H1 (cell line): ENCODE measurements at regions not wholly inside any gene's neighbourhood (a gene's known extent, or its start where the extent isn't known, plus 50 kb on each side); places are given as distances from the start of the nearest gene placed in this dataset.
A peak's percentile ranks its signal among the peaks of the same experiment; 100 is the strongest.

Experiments used
- CTCF ChIA-PET: fragments of 300-600 bp; sonication (Branson Sonifier 250); formaldehyde crosslinking; loops from one replicate; lab custom pipeline; 2021; ENCODE audit not compliant: partially characterized antibody; lab: Charles Lee
- POLR2A ChIA-PET: fragments of 300-600 bp; sonication (Branson Sonifier 250); formaldehyde crosslinking; loops from one replicate; lab custom pipeline; 2021; ENCODE audit warnings: inconsistent platforms; ENCODE audit not compliant: partially characterized antibody; lab: Charles Lee
- DNase-seq, 2 experiments: peaks; one replicate each; pipeline versions ENCODE4 v3.0.0 to v3.0.0-alpha.2; 2010 to 2022; ENCODE audit warnings: low spot score in 2 of 2, low read depth in 1 of 2, mixed read lengths in 1 of 2
- FAIRE-seq: peaks from 2 replicates; lab custom pipeline; 2011; peaks lifted over from hg19 to GRCh38; lab: Jason Lieb, UNC
- H2AFZ ChIP-seq: 2 replicates; pipeline ENCODE4 v1.8.1; 2012; ENCODE audit warnings: low read length, inconsistent platforms
- H2AK5ac ChIP-seq: 2 replicates; pipeline ENCODE4 v1.6.1; 2013; ENCODE audit warnings: low read depth, low read length
- H2BK120ac ChIP-seq: replicated peaks from 2 replicates; pipeline ENCODE3; 2013; ENCODE audit warnings: low read depth, low read length, inconsistent platforms
- H2BK12ac ChIP-seq: 2 replicates; pipeline ENCODE4 v1.6.1; 2013; ENCODE audit warnings: low read depth, low read length
- H2BK15ac ChIP-seq: 2 replicates; pipeline ENCODE4 v1.6.1; 2013; ENCODE audit warnings: low read length
- H2BK20ac ChIP-seq: 2 replicates; pipeline ENCODE4 v1.6.1; 2013; ENCODE audit warnings: low read length
- H2BK5ac ChIP-seq: 2 replicates; pipeline ENCODE4 v1.6.1; 2013; ENCODE audit warnings: low read depth, low read length
- H3K14ac ChIP-seq: 2 replicates; pipeline ENCODE4 v1.6.1; 2013; ENCODE audit warnings: inconsistent platforms; ENCODE audit not compliant: insufficient read length
- H3K18ac ChIP-seq: 2 replicates; pipeline ENCODE4 v1.6.1; 2013; ENCODE audit warnings: low read length; ENCODE audit errors: extremely low read depth
- H3K23ac ChIP-seq: 2 replicates; pipeline ENCODE4 v1.6.1; 2013; ENCODE audit warnings: inconsistent platforms; ENCODE audit not compliant: insufficient read length
- H3K23me2 ChIP-seq: 2 replicates; pipeline ENCODE4 v1.6.1; 2013; ENCODE audit warnings: low read depth, low read length
- H3K27ac ChIP-seq: 2 replicates; pipeline ENCODE4 v1.6.1; 2011; ENCODE audit warnings: low read depth, low read length, inconsistent platforms
- H3K27me3 ChIP-seq, 4 experiments: replicated peaks in 1 of 4; 1 replicate in 1 of 4; 2 replicates in 3 of 4; pipeline versions ENCODE4 v1.6.1 to v1.8.1; 2011 to 2013; ENCODE audit warnings: low read length in 3 of 4, mild to moderate bottlenecking in 3 of 4, inconsistent platforms in 2 of 4, mixed read lengths in 2 of 4, moderate library complexity in 1 of 4; ENCODE audit not compliant: control insufficient read depth in 3 of 4, insufficient read depth in 3 of 4; ENCODE audit errors: extremely low read depth in 1 of 4
- H3K36me3 ChIP-seq, 4 experiments: 2 replicates each; pipeline versions ENCODE4 v1.6.1 to v1.8.1; 2011 to 2013; ENCODE audit warnings: mild to moderate bottlenecking in 4 of 4, low read length in 3 of 4, moderate library complexity in 2 of 4, control low read depth in 1 of 4, inconsistent platforms in 1 of 4; ENCODE audit not compliant: insufficient read depth in 4 of 4, control insufficient read depth in 2 of 4
- H3K4ac ChIP-seq: replicated peaks from 2 replicates; pipeline ENCODE3; 2013; ENCODE audit warnings: low read length, low read depth, mixed read lengths, inconsistent platforms; ENCODE audit not compliant: insufficient read length
- H3K4me1 ChIP-seq, 4 experiments: replicated peaks in 1 of 4; 1 replicate in 1 of 4; 2 replicates in 3 of 4; pipeline versions ENCODE4 v1.6.1 to v1.8.1; 2011 to 2013; ENCODE audit warnings: low read length in 3 of 4, inconsistent platforms in 2 of 4, mixed read lengths in 1 of 4; ENCODE audit not compliant: insufficient read depth in 4 of 4, control insufficient read depth in 3 of 4
- H3K4me2 ChIP-seq, 2 experiments: 2 replicates each; pipeline versions ENCODE4 v1.6.1 to v1.8.1; 2011 to 2013; ENCODE audit warnings: low read depth in 2 of 2, low read length in 2 of 2, control low read depth in 1 of 2, inconsistent platforms in 1 of 2, mild to moderate bottlenecking in 1 of 2; ENCODE audit not compliant: insufficient read depth in 1 of 2
- H3K4me3 ChIP-seq, 4 experiments: fragments of 200-600, 300-600 bp in 1 of 4; sonication (generic), shearing (Covaris generic), sonication (Bioruptor Twin) in 1 of 4; 2 replicates each; pipeline versions ENCODE4 v1.5.1 to v1.8.1; 2011 to 2016; ENCODE audit warnings: low read length in 4 of 4, low read depth in 3 of 4, control low read depth in 2 of 4, inconsistent platforms in 2 of 4, mild to moderate bottlenecking in 2 of 4, mixed read lengths in 1 of 4, moderate library complexity in 1 of 4; ENCODE audit not compliant: insufficient read depth in 2 of 4; ENCODE audit errors: extremely low read depth in 1 of 4
- H3K56ac ChIP-seq: replicated peaks from 2 replicates; pipeline ENCODE3; 2013; ENCODE audit warnings: low read depth, mild to moderate bottlenecking, mixed read lengths, low read length, inconsistent platforms; ENCODE audit not compliant: insufficient read length
- H3K79me1 ChIP-seq: 2 replicates; pipeline ENCODE4 v1.6.1; 2013; ENCODE audit warnings: low read depth, low read length, control low read depth
- H3K79me2 ChIP-seq, 2 experiments: 2 replicates each; pipeline versions ENCODE4 v1.6.1 to v1.8.1; 2012 to 2013; ENCODE audit warnings: low read length in 2 of 2, mild to moderate bottlenecking in 2 of 2, inconsistent platforms in 1 of 2; ENCODE audit not compliant: insufficient read depth in 2 of 2, control insufficient read depth in 1 of 2
- H3K9ac ChIP-seq, 4 experiments: replicated peaks in 1 of 4; 1 replicate in 1 of 4; 2 replicates in 3 of 4; pipeline versions ENCODE4 v1.6.1 to v1.8.1; 2011 to 2013; ENCODE audit warnings: low read depth in 3 of 4, low read length in 3 of 4, control low read depth in 2 of 4, mild to moderate bottlenecking in 2 of 4, moderate library complexity in 2 of 4, inconsistent platforms in 1 of 4; ENCODE audit errors: extremely low read depth in 1 of 4
- H3K9me3 ChIP-seq, 2 experiments: 2 replicates each; pipeline versions ENCODE4 v1.6.1 to v1.8.1; 2012 to 2013; ENCODE audit warnings: mild to moderate bottlenecking in 2 of 2, moderate library complexity in 2 of 2, control low read depth in 1 of 2, inconsistent platforms in 1 of 2, low read depth in 1 of 2, low read length in 1 of 2, mixed read lengths in 1 of 2; ENCODE audit not compliant: insufficient read depth in 2 of 2
- H4K20me1 ChIP-seq, 2 experiments: replicated peaks in 1 of 2; 2 replicates each; pipeline versions ENCODE3 to v1.8.1; 2011 to 2013; ENCODE audit warnings: inconsistent platforms in 2 of 2, low read length in 2 of 2, mild to moderate bottlenecking in 1 of 2; ENCODE audit not compliant: insufficient read depth in 2 of 2, control insufficient read depth in 1 of 2
- H4K5ac ChIP-seq: 2 replicates; pipeline ENCODE4 v1.6.1; 2013; ENCODE audit warnings: low read length, low read depth, mixed read lengths, inconsistent platforms; ENCODE audit not compliant: insufficient read length
- H4K8ac ChIP-seq: 2 replicates; pipeline ENCODE4 v1.8.0; 2013; ENCODE audit warnings: mild to moderate bottlenecking, moderate library complexity, low read length, inconsistent platforms; ENCODE audit not compliant: insufficient read depth; ENCODE audit errors: extremely low read depth
- H4K91ac ChIP-seq: replicated peaks from 2 replicates; pipeline ENCODE3; 2013; ENCODE audit warnings: low read length, mixed read lengths, inconsistent platforms; ENCODE audit not compliant: insufficient read length
- EGR1 ChIP-seq: IDR thresholded peaks from 2 replicates; pipeline ENCODE4 v1.6.1; 2011; ENCODE audit warnings: low read depth, low read length, borderline replicate concordance
- EZH2 ChIP-seq: fragments of 200-600 bp; sonication (generic); IDR thresholded peaks from 2 replicates; pipeline ENCODE4 v1.7.1; 2012; ENCODE audit warnings: low read depth, mild to moderate bottlenecking, moderate library complexity, low read length, inconsistent platforms; ENCODE audit not compliant: severe bottlenecking
- FOSL1 ChIP-seq: IDR thresholded peaks from 2 replicates; pipeline ENCODE4 v1.6.1; 2011; ENCODE audit warnings: mild to moderate bottlenecking, low read depth, low read length, moderate library complexity; ENCODE audit not compliant: insufficient read depth
- HDAC2 ChIP-seq, 2 experiments: fragments of 300-600 bp in 1 of 2; sonication (generic) in 1 of 2; IDR thresholded peaks; 2 replicates each; pipeline ENCODE4 v1.6.1; 2011 to 2012; ENCODE audit warnings: low read depth in 2 of 2, low read length in 2 of 2, mild to moderate bottlenecking in 2 of 2, moderate library complexity in 2 of 2, borderline replicate concordance in 1 of 2, inconsistent platforms in 1 of 2
- JUND ChIP-seq: IDR thresholded peaks from 2 replicates; pipeline ENCODE4 v1.6.1; 2011; ENCODE audit warnings: mild to moderate bottlenecking, improper control_type of control experiment, low read length
- RAD21 ChIP-seq, 2 experiments: IDR thresholded peaks in 1 of 2; conservative IDR thresholded peaks in 1 of 2; 2 replicates each; pipeline ENCODE4 v1.6.1; 2011; ENCODE audit warnings: low read depth in 2 of 2, low read length in 2 of 2, improper control_type of control experiment in 1 of 2, inconsistent platforms in 1 of 2, mild to moderate bottlenecking in 1 of 2, moderate library complexity in 1 of 2
- SIX5 ChIP-seq: IDR thresholded peaks from 2 replicates; pipeline ENCODE4 v1.6.1; 2011; ENCODE audit warnings: mild to moderate bottlenecking, low read depth, low read length
- SP1 ChIP-seq: IDR thresholded peaks from 2 replicates; pipeline ENCODE4 v1.6.1; 2011; ENCODE audit warnings: low read depth, low read length
- SP4 ChIP-seq: IDR thresholded peaks from 2 replicates; pipeline ENCODE4 v1.6.1; 2012; ENCODE audit warnings: low read length, inconsistent platforms
- TCF12 ChIP-seq: IDR thresholded peaks from 2 replicates; pipeline ENCODE4 v1.6.1; 2011; ENCODE audit warnings: low read depth, mild to moderate bottlenecking, low read length
- WGBS, 2 experiments: shearing (Covaris generic) in 1 of 2; methylation state at CpG; one replicate each; pipeline versions ENCODE4 v1.1.6 to v1.1.7; 2013 to 2015; ENCODE audit warnings: low lambda C conversion rate in 2 of 2, mixed read lengths in 2 of 2, inconsistent platforms in 1 of 2, low coverage in 1 of 2, missing lambda C conversion rate in 1 of 2; ENCODE audit not compliant: insufficient replicate concordance in 2 of 2, insufficient coverage in 1 of 2, insufficient read length in 1 of 2; ENCODE audit errors: extremely low coverage in 1 of 2, missing lambda C conversion rate in 1 of 2; 5-methylcytosine and 5-hydroxymethylcytosine counted together
- TF ChIP-seq, protein P1 (sequence below), 3 experiments: IDR thresholded peaks; 1 replicate in 2 of 3; 2 replicates in 1 of 3; pipeline versions ENCODE4 v1.5.1 to v1.6.1; 2011; ENCODE audit warnings: low read length in 3 of 3, mild to moderate bottlenecking in 3 of 3, inconsistent platforms in 2 of 3, low read depth in 1 of 3, moderate library complexity in 1 of 3; ENCODE audit not compliant: insufficient read depth in 1 of 3; ENCODE audit errors: control extremely low read depth in 1 of 3

DNA sequence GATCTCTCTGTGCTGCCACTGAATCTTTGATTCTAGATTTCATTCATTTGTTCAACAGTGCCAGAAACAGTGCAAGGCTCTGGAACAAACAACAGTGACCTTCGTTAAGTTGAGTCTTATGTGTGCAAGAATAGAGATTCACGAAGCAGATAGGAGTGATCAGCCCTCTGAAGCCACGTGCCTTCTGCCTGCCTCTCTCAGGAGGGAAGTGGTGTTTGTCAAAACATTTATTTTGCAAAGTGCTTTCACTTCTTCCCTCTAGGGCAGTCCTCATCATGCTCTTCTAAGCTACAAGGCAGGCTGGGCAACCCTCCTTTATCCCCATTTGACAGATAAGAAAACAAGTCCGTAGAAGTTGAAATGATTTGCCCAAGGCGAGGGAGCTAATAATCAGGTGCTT lies 204.3 kb downstream of the TFAP2C start:
- Histone ChIP-seq H3K4me3 (no peak overlapping the region), H3K56ac (no peak overlapping the region), H3K4me2 (no peak overlapping the region), H4K20me1 (no peaks in the 10 kb centered on the region), H4K91ac (no peak overlapping the region), H4K5ac (no peak overlapping the region), H3K14ac (no peak overlapping the region), H2BK15ac (no peak overlapping the region), H3K79me1 (no peaks in the 10 kb centered on the region), H3K27ac (no peak overlapping the region), H3K4ac (no peak overlapping the region), H3K79me2 (no peaks in the 10 kb centered on the region), H3K9me3 (no peaks in the 10 kb centered on the region), H2BK120ac (no peak overlapping the region), H3K27me3 (no peaks in the 10 kb centered on the region), H2AK5ac (no peak overlapping the region), H3K23ac (no peak overlapping the region), H2BK5ac (no peak overlapping the region), H3K23me2 (no peaks in the 10 kb centered on the region), H2BK20ac (peak overlapping the region; percentile 15; the same call in 1 of the 2 replicates), H2AFZ (no peak overlapping the region; the same call in 1 of the 2 replicates), H3K4me1 (peaks cover 0 to 11% (median 7%) of the 10 kb centered on the region in 4 experiments; a peak in 5 of 7 replicates), H2BK12ac (no peak overlapping the region), H3K9ac (no peak overlapping the region), H3K36me3 (no peaks in the 10 kb centered on the region), H3K18ac (no peak overlapping the region), H4K8ac (no peak overlapping the region)
- no peak for FAIRE-seq
- ChIA-PET POLR2A (no interaction called here), CTCF (interaction anchor here (0.6 to 3.1 kb wide), 6 partner anchors 9 to 203 kb away, joined by 3 to 12 read pairs (median 4); no protein-coding TSS in a partner anchor)
- no peak for DNase-seq
- 83% methylated on average over 5 of the region's 5 CpGs; no CpG with 5 or more reads in 1 of the 2 experiments for WGBS, 2 experiments
- no peak for TF ChIP-seq SIX5
- no peak for TF ChIP-seq EZH2
- TF ChIP-seq HDAC2 (IDR thresholded peaks at IDR 0.05; ENCODE audit: borderline replicate concordance in 1 of 2, low read depth in 2 of 2, low read length in 2 of 2), result no peak
- TF ChIP-seq SP4, result no peak
- no peak for TF ChIP-seq RAD21 (IDR thresholded peaks at IDR 0.05 in 1 of 2, conservative IDR thresholded peaks at IDR 0.05 in 1 of 2; ENCODE audit: low read depth in 2 of 2, low read length in 2 of 2)
- no peak for TF ChIP-seq FOSL1
- TF ChIP-seq EGR1, result no peak
- TF ChIP-seq TCF12, result no peak
- TF ChIP-seq, protein P1, sequence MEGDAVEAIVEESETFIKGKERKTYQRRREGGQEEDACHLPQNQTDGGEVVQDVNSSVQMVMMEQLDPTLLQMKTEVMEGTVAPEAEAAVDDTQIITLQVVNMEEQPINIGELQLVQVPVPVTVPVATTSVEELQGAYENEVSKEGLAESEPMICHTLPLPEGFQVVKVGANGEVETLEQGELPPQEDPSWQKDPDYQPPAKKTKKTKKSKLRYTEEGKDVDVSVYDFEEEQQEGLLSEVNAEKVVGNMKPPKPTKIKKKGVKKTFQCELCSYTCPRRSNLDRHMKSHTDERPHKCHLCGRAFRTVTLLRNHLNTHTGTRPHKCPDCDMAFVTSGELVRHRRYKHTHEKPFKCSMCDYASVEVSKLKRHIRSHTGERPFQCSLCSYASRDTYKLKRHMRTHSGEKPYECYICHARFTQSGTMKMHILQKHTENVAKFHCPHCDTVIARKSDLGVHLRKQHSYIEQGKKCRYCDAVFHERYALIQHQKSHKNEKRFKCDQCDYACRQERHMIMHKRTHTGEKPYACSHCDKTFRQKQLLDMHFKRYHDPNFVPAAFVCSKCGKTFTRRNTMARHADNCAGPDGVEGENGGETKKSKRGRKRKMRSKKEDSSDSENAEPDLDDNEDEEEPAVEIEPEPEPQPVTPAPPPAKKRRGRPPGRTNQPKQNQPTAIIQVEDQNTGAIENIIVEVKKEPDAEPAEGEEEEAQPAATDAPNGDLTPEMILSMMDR (IDR thresholded peaks at IDR 0.05; ENCODE audit: control extremely low read depth in 1 of 3, insufficient read depth in 1 of 3, low read depth in 1 of 3, low read length in 3 of 3), result no peak
- TF ChIP-seq SP1, result no peak
- no peak for TF ChIP-seq JUND
